Panc1 (cell line): ENCODE measurements at regions not wholly inside any gene's neighbourhood (a gene's known extent, or its start where the extent isn't known, plus 50 kb on each side); places are given as distances from the start of the nearest gene placed in this dataset.
"Not testable (repeated sequence)": the region's sequence is repeated elsewhere in the genome, so short reads cannot be mapped to it uniquely, and the experiment has no call there.

Source experiments
- ATAC-seq: fragments of 200-7000 bp; cut with Tn5 transposase; 2 replicates; pipeline ENCODE4 v1.9.1; 2020; ENCODE audit warnings: mild to moderate bottlenecking, moderate library complexity
- BruUV-seq: library from RNA; stranded (reverse); fragments of 400-500 nt; replicated peaks from 2 replicates; lab custom pipeline; 2021; lab: Mats Ljungman, UMichigan
- CTCF ChIA-PET: fragments of 300-600 bp; sonication (Branson Sonifier 250); formaldehyde crosslinking; loops from one replicate; lab custom pipeline; 2022; ENCODE audit warnings: antibody characterized with exemption; lab: Charles Lee
- POLR2A ChIA-PET: fragments of 300-600 bp; sonication (Branson Sonifier 250); formaldehyde crosslinking; loops from one replicate; lab custom pipeline; 2022; ENCODE audit warnings: antibody characterized with exemption; lab: Charles Lee
- DNase-seq: peaks from one replicate; pipeline ENCODE4 v3.0.0-alpha.2; 2010; ENCODE audit warnings: low read depth, low spot score
- H3K27ac ChIP-seq: 2 replicates; pipeline ENCODE4 v1.5.1; 2011; ENCODE audit warnings: mild to moderate bottlenecking, low read length, inconsistent platforms
- H3K27me3 ChIP-seq: fragments of 200-500 bp; sonication (Bioruptor generic); 2 replicates; pipeline ENCODE4 v1.6.0; 2014; ENCODE audit warnings: low read length, inconsistent platforms; ENCODE audit not compliant: control insufficient read depth, insufficient read depth
- H3K36me3 ChIP-seq: fragments of 200-500 bp; sonication (Bioruptor generic); 2 replicates; pipeline ENCODE4 v1.5.1; 2014; ENCODE audit warnings: inconsistent platforms, mild to moderate bottlenecking, low read length, moderate library complexity; ENCODE audit not compliant: control insufficient read depth, insufficient read depth
- H3K4me1 ChIP-seq: 2 replicates; pipeline ENCODE4 v1.5.1; 2011; ENCODE audit warnings: inconsistent platforms, mild to moderate bottlenecking, low read length, moderate library complexity; ENCODE audit not compliant: control insufficient read depth, insufficient read depth
- H3K4me3 ChIP-seq, 2 experiments: 2 replicates each; pipeline ENCODE4 v1.5.1; 2011 to 2012; ENCODE audit warnings: low read depth in 2 of 2, low read length in 2 of 2, mild to moderate bottlenecking in 2 of 2, inconsistent platforms in 1 of 2, moderate library complexity in 1 of 2
- H3K9me3 ChIP-seq: fragments of 200-500 bp; sonication (Bioruptor generic); 2 replicates; pipeline ENCODE4 v1.5.1; 2014; ENCODE audit warnings: low read depth, mild to moderate bottlenecking, inconsistent platforms, low read length, moderate library complexity; ENCODE audit not compliant: control insufficient read depth, insufficient read depth
- POLR2AphosphoS5 ChIP-seq: IDR thresholded peaks from 2 replicates; pipeline ENCODE4 v1.6.1; 2012; ENCODE audit warnings: mild to moderate bottlenecking, low read depth, low read length, moderate library complexity
- SIN3A ChIP-seq: IDR thresholded peaks from 2 replicates; pipeline ENCODE4 v1.6.1; 2012; ENCODE audit warnings: low read depth, mild to moderate bottlenecking, low read length, moderate library complexity, borderline replicate concordance; ENCODE audit not compliant: insufficient read depth
- TCF7L2 ChIP-seq: IDR thresholded peaks from 2 replicates; pipeline ENCODE4 v1.6.1; 2011; ENCODE audit warnings: mild to moderate bottlenecking, low read depth, low read length, inconsistent platforms
- in situ Hi-C: cut with HindIII; loops from 2 replicates; pipeline ENCODE4 v1.10.0; 2016; ENCODE audit warnings: low sequenced_read_pairs, low pct_unique_long_range_greater_than_20kb
- intact Hi-C: fragments of 100-400 bp; cut with micrococcal nuclease; formaldehyde crosslinking; loops from one replicate; pipeline ENCODE4 v1.10.0; 2022; ENCODE audit not compliant: unreplicated experiment
- TF ChIP-seq, protein P1 (sequence below): fragments of 450-650 bp; IDR thresholded peaks from 2 replicates; pipeline ENCODE4 v1.5.1; 2017; ENCODE audit warnings: mild to moderate bottlenecking
- TF ChIP-seq, protein P2 (sequence below), 2 experiments: IDR thresholded peaks; 2 replicates each; pipeline ENCODE4 v1.6.1; 2011 to 2012; ENCODE audit warnings: low read depth in 2 of 2, control low read depth in 1 of 2, low read length in 1 of 2, mild to moderate bottlenecking in 1 of 2, moderate library complexity in 1 of 2; ENCODE audit not compliant: insufficient read depth in 1 of 2

DNA sequence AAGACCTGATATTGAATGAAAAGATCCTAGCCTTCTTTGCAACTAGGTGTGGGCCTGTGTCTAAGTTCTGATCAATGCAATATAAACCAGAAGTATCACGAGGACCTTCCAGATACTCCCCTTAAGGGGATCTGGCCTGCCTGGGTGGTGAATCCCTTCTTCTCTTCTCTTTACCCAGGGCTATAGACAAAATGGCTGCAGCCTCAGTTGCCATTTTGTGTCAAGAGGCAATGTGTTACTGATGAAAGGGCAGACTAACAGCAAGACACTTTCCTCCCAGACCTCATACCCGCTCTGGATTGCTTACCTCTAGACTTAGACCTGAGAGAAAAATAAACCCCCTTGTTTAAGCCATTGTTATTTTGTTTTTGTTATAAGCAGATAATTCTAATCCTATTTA lies 84.5 kb upstream of the CHD6 start:
- Histone ChIP-seq H3K27ac (no peak overlapping the region), H3K9me3 (no peaks in the 10 kb centered on the region), H3K36me3 (no peaks in the 10 kb centered on the region), H3K27me3 (no peaks in the 10 kb centered on the region), H3K4me3 (no peak overlapping the region), H3K4me1 (no peaks in the 10 kb centered on the region)
- TF ChIP-seq POLR2AphosphoS5 (no peak), SIN3A (no peak), TCF7L2 (no peak)
- TF ChIP-seq, protein P1, sequence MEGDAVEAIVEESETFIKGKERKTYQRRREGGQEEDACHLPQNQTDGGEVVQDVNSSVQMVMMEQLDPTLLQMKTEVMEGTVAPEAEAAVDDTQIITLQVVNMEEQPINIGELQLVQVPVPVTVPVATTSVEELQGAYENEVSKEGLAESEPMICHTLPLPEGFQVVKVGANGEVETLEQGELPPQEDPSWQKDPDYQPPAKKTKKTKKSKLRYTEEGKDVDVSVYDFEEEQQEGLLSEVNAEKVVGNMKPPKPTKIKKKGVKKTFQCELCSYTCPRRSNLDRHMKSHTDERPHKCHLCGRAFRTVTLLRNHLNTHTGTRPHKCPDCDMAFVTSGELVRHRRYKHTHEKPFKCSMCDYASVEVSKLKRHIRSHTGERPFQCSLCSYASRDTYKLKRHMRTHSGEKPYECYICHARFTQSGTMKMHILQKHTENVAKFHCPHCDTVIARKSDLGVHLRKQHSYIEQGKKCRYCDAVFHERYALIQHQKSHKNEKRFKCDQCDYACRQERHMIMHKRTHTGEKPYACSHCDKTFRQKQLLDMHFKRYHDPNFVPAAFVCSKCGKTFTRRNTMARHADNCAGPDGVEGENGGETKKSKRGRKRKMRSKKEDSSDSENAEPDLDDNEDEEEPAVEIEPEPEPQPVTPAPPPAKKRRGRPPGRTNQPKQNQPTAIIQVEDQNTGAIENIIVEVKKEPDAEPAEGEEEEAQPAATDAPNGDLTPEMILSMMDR: no peak
- TF ChIP-seq, protein P2, sequence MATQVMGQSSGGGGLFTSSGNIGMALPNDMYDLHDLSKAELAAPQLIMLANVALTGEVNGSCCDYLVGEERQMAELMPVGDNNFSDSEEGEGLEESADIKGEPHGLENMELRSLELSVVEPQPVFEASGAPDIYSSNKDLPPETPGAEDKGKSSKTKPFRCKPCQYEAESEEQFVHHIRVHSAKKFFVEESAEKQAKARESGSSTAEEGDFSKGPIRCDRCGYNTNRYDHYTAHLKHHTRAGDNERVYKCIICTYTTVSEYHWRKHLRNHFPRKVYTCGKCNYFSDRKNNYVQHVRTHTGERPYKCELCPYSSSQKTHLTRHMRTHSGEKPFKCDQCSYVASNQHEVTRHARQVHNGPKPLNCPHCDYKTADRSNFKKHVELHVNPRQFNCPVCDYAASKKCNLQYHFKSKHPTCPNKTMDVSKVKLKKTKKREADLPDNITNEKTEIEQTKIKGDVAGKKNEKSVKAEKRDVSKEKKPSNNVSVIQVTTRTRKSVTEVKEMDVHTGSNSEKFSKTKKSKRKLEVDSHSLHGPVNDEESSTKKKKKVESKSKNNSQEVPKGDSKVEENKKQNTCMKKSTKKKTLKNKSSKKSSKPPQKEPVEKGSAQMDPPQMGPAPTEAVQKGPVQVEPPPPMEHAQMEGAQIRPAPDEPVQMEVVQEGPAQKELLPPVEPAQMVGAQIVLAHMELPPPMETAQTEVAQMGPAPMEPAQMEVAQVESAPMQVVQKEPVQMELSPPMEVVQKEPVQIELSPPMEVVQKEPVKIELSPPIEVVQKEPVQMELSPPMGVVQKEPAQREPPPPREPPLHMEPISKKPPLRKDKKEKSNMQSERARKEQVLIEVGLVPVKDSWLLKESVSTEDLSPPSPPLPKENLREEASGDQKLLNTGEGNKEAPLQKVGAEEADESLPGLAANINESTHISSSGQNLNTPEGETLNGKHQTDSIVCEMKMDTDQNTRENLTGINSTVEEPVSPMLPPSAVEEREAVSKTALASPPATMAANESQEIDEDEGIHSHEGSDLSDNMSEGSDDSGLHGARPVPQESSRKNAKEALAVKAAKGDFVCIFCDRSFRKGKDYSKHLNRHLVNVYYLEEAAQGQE (IDR thresholded peaks at IDR 0.05; ENCODE audit: insufficient read depth in 1 of 2, low read depth in 2 of 2, low read length in 1 of 2): no peak
- ChIA-PET CTCF (no interaction called here), POLR2A (no interaction called here)
- DNase-seq: no peak
- in situ Hi-C loops: no loop called here
- no peak for ATAC-seq
- BruUV-seq: no TSS peak
- intact Hi-C loops: no loop called here

- ATAC-seq (no peak), DNase-seq (no peak)
- no peaks in the 10 kb centered on the region for H3K36me3 ChIP-seq
- no peak overlapping the region for H3K27ac ChIP-seq
- ChIA-PET POLR2A (interaction anchor here (0.6 kb wide), 1 partner anchor 86 kb away, joined by 3 read pairs; no protein-coding TSS in a partner anchor), CTCF (no interaction called here)
- no peaks in the 10 kb centered on the region for H3K4me1 ChIP-seq
- peaks cover under 1% of the 10 kb centered on the region for H3K27me3 ChIP-seq
- H3K4me3 ChIP-seq: no peak overlapping the region
- no peak for TF ChIP-seq SIN3A
- TF ChIP-seq TCF7L2: no peak
- no peak for TF ChIP-seq POLR2AphosphoS5
- TF ChIP-seq, protein P2 (IDR thresholded peaks at IDR 0.05; ENCODE audit: insufficient read depth in 1 of 2, low read depth in 2 of 2, low read length in 1 of 2): no peak
- TF ChIP-seq, protein P1: no peak
- intact Hi-C loops: no loop called here
- no TSS peak for BruUV-seq
- H3K9me3 ChIP-seq: no peaks in the 10 kb centered on the region
- in situ Hi-C loops: no loop called here
These were observed 83.6 kb upstream of the CHD6 start for GRCh38 chr20:41701588-41702348.

- DNase-seq, H3K9me3 ChIP-seq, H3K4me3 ChIP-seq, H3K36me3 ChIP-seq, CTCF ChIA-PET, H3K27ac ChIP-seq, H3K4me1 ChIP-seq, H3K27me3 ChIP-seq, intact Hi-C loops, ATAC-seq, in situ Hi-C loops, BruUV-seq: not testable (repeated sequence)
- POLR2A ChIA-PET: interaction anchor here (0.7 kb wide), 1 partner anchor 1524 kb away, joined by 5 read pairs; no protein-coding TSS in a partner anchor
These were observed 81.5 kb upstream of the CHD6 start for GRCh38 chr20:41699673-41700072.
